ENCODE measurements at regions not wholly inside any gene's neighbourhood (a gene's known extent, or its start where the extent isn't known, plus 50 kb on each side); places are given as distances from the start of the nearest gene placed in this dataset.

- TF ChIP-seq, protein P1, sequence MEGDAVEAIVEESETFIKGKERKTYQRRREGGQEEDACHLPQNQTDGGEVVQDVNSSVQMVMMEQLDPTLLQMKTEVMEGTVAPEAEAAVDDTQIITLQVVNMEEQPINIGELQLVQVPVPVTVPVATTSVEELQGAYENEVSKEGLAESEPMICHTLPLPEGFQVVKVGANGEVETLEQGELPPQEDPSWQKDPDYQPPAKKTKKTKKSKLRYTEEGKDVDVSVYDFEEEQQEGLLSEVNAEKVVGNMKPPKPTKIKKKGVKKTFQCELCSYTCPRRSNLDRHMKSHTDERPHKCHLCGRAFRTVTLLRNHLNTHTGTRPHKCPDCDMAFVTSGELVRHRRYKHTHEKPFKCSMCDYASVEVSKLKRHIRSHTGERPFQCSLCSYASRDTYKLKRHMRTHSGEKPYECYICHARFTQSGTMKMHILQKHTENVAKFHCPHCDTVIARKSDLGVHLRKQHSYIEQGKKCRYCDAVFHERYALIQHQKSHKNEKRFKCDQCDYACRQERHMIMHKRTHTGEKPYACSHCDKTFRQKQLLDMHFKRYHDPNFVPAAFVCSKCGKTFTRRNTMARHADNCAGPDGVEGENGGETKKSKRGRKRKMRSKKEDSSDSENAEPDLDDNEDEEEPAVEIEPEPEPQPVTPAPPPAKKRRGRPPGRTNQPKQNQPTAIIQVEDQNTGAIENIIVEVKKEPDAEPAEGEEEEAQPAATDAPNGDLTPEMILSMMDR (IDR thresholded peaks at IDR 0.05; ENCODE audit: extremely low read depth, missing control alignments), result no peak
- no peak for DNase-seq (ENCODE audit: low spot score)
Observed at GRCh38 chr18:64528646-64529045, 379.8 kb upstream of the LINC00305 start.

DNA sequence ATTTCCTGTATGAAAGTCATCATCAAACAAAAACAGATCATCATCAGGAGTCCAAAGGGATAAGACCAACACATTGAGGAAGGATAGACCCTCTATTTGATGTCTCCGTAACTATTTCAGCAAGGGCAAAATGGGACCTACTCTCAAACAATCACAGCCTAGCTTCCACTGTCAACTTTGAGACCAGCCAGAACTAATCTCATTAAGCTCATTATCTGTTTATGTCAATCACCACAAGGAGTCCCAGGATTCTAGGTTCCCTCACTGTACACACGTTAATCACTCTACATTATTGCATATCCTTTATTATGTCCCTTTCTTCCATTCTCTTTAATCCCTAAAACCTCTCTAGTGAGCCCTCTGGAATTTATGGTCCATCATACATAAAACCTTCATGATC is 370.3 kb upstream of the LINC00305 start:
- TF ChIP-seq, protein P1 (IDR thresholded peaks at IDR 0.05; ENCODE audit: extremely low read depth, missing control alignments), result no peak
- DNase-seq (ENCODE audit: low spot score), result no peak

DNA sequence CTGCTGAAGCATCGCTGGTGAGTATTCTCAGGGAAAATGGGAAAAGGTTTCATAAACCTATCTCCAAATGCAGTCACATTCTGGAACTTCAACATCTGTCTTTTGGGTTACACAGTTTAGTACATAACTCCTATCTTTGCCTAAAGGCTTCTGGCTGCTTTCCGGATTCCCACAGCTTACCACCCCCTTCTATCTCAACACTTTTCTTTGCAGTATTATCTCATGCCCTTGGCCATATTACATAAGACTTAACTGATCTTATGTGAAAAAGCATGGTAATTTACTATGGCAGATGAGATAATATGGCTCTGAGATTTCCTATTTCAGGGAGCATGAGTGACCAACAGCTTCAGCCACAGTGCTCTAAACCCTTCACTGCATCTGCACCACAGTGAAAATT is 369.3 kb upstream of the LINC00305 start:
- DNase-seq (ENCODE audit: low spot score), result no peak
- TF ChIP-seq, protein P1 (IDR thresholded peaks at IDR 0.05; ENCODE audit: extremely low read depth, missing control alignments), result no peak

GRCh38 chr18:64513401-64513800 is 364.5 kb upstream of the LINC00305 start:
- TF ChIP-seq, protein P1 (IDR thresholded peaks at IDR 0.05; ENCODE audit: extremely low read depth, missing control alignments), result no peak
- DNase-seq (ENCODE audit: low spot score), result no peak

DNA sequence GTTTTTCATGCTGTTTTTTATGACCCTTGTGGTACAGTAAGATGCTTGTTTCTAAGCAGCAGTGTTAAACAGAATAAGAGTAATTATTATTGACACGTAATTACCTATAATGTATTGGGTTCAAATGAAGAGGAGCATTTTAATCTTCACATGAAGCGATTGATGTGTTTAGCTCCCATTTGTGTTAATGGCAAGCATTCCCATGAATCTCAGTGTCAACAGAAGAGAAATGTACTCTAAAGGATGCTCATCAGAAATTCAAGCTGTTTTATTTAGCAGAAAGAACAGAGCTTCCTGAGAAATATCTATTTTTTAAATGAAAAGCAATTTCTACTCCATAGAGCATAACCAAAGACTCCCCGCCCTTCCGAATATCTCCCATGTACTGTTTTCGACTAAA is 341.3 kb upstream of the LINC00305 start:
- TF ChIP-seq, protein P1 (IDR thresholded peaks at IDR 0.05; ENCODE audit: extremely low read depth, missing control alignments), result no peak
- no peak for DNase-seq (ENCODE audit: low spot score)

DNA sequence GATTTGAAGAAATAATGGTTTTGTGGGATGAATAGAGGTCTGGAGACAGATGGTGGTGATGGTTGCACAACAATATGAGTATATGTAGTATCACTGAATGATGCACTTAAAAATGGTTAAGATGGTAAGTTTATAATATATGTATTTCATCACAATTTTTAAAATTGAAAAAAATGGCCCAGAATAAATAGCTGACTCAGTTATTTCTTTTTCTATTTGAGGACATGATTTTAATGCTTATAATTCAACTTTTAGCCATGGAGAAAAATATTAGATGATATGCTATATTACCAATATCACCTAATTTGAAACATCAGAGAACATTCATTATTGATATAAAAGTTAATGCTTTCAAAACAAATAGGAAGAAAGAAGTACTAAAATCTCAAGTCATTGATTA is 339.8 kb upstream of the LINC00305 start:
- DNase-seq (ENCODE audit: low spot score), result no peak
- TF ChIP-seq, protein P1 (IDR thresholded peaks at IDR 0.05; ENCODE audit: extremely low read depth, missing control alignments), result no peak

- no peak for DNase-seq (ENCODE audit: low spot score)
- TF ChIP-seq, protein P1 (IDR thresholded peaks at IDR 0.05; ENCODE audit: extremely low read depth, missing control alignments), result no peak
Observed at GRCh38 chr18:64474773-64475172, 325.9 kb upstream of the LINC00305 start.

Measured in GM20000 (cell line).